HAP-1 (cell line): ENCODE measurements at regions not wholly inside any gene's neighbourhood (a gene's known extent, or its start where the extent isn't known, plus 50 kb on each side); places are given as distances from the start of the nearest gene placed in this dataset.

Experiments used
- DNase-seq, 2 experiments: peaks; one replicate each; pipeline ENCODE4 v3.0.0-alpha.2; 2016 to 2020; ENCODE audit warnings: low spot score in 2 of 2
- H3K27me3 ChIP-seq: fragments of 250-450 bp; sonication (Bioruptor Pico); 2 replicates; pipeline ENCODE4 v1.5.1; 2020; ENCODE audit warnings: low read depth, mild to moderate bottlenecking, moderate library complexity
- H3K36me3 ChIP-seq: fragments of 250-450 bp; sonication (Bioruptor Pico); replicated peaks from 2 replicates; pipeline ENCODE4 v1.5.1; 2020; ENCODE audit warnings: mild to moderate bottlenecking
- H3K4me1 ChIP-seq: fragments of 250-450 bp; sonication (Bioruptor Pico); 2 replicates; pipeline ENCODE4 v1.5.1; 2020; ENCODE audit warnings: mild to moderate bottlenecking
- H3K4me3 ChIP-seq: fragments of 250-450 bp; sonication (Bioruptor Pico); 2 replicates; pipeline ENCODE4 v1.5.1; 2020; ENCODE audit warnings: mild to moderate bottlenecking, moderate library complexity
- H3K9me3 ChIP-seq: fragments of 250-450 bp; sonication (Bioruptor Pico); 2 replicates; pipeline ENCODE4 v1.5.1; 2020; ENCODE audit warnings: mild to moderate bottlenecking, moderate library complexity
- in situ Hi-C: fragments of 300-500 bp; cut with MboI; formaldehyde crosslinking; loops from 3 replicates; pipeline ENCODE4 v1.14.3; 2020; ENCODE audit warnings: low sequenced_read_pairs, inconsistent platforms, mixed read lengths

GRCh38 chr1:94600556-94600955 is 59.0 kb upstream of the F3 start:
- in situ Hi-C loops, result no loop called here
- no peak overlapping the region for H3K4me3 ChIP-seq

DNA sequence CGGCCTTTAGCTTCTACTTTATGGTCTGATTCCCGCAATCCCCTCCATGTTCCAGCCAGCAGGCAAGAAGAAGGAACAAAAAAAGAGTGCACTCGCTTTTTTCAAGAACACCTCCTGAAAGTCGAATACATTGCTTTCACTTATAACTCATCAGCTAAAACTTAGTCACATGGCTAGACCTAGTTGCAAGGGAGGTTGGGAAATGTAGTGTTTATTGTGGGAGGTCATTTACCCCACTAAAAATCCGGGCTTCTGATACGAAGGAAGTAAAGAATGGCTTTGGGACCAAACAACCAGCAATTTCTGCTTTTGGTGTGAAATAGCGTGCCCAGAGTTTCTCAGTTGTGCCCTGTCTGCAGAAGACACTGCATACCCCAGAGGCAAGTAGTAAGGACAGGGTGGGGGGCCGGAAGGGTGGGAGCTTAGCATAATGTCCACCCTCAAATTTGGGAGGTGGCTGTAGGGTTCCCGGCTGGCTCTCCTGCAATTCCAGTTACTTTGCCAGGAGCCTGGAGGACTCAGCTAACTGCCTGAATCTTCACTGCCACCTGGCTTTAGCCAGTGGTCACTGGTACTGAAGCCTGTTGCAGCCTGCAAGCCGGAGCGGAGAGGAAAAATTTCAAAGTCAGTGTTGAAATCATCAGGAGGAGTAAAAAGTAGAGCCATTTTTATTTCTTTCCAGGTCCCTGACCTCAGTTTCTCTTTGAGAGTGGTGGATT is 57.7 kb upstream of the F3 start:
- no peaks in the 10 kb centered on the region for H3K27me3 ChIP-seq
- DNase-seq, result no peak
- in situ Hi-C loops, result no loop called here
- no peaks in the 10 kb centered on the region for H3K4me1 ChIP-seq
- H3K36me3 ChIP-seq, result no peaks in the 10 kb centered on the region
- no peak overlapping the region for H3K4me3 ChIP-seq
- no peaks in the 10 kb centered on the region for H3K9me3 ChIP-seq

More at GRCh38 chr1:94600556-94600955, 59.0 kb upstream of the F3 start:
- Histone ChIP-seq H3K9me3 (no peaks in the 10 kb centered on the region), H3K4me1 (no peaks in the 10 kb centered on the region), H3K36me3 (no peaks in the 10 kb centered on the region), H3K27me3 (no peaks in the 10 kb centered on the region)
- DNase-seq, result no peak

GRCh38 chr1:94597701-94598100 is 56.1 kb upstream of the F3 start:
- in situ Hi-C loops, result no loop called here
- H3K36me3 ChIP-seq, result no peaks in the 10 kb centered on the region
- H3K4me3 ChIP-seq, result no peak overlapping the region
- H3K4me1 ChIP-seq, result no peaks in the 10 kb centered on the region
- H3K27me3 ChIP-seq, result no peaks in the 10 kb centered on the region
- no peaks in the 10 kb centered on the region for H3K9me3 ChIP-seq
- no peak for DNase-seq

DNA sequence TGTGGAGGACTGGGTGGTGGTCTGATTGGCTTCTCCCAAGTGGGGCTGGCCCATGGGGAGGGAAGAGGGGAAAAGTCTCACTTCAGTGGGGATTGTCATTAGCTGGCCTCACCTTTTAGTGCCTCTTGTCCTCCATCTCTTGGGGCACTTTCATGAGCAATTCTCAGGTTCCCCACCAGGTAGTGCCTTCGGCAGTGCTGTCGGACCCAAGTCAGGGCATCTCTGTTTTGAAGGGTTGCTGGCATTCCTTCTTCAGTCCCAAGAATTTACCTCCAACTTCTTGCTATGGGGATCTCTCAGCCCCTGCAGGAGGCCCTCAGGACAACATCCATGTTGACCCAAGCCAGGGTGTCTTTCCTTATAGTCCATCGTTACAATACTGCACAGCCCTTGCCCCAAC is 54.7 kb upstream of the F3 start:
- no peaks in the 10 kb centered on the region for H3K4me1 ChIP-seq
- no peaks in the 10 kb centered on the region for H3K27me3 ChIP-seq
- in situ Hi-C loops, result no loop called here
- DNase-seq, result no peak
- H3K9me3 ChIP-seq, result no peaks in the 10 kb centered on the region
- H3K36me3 ChIP-seq, result no peaks in the 10 kb centered on the region
- no peak overlapping the region for H3K4me3 ChIP-seq

GRCh38 chr1:94595658-94596057 is 54.1 kb upstream of the F3 start:
- H3K36me3 ChIP-seq, result no peaks in the 10 kb centered on the region
- no peak overlapping the region for H3K4me3 ChIP-seq
- DNase-seq, result no peak
- H3K9me3 ChIP-seq, result no peaks in the 10 kb centered on the region
- in situ Hi-C loops, result no loop called here
- H3K4me1 ChIP-seq, result no peaks in the 10 kb centered on the region
- H3K27me3 ChIP-seq, result no peaks in the 10 kb centered on the region

- H3K4me1 ChIP-seq, result no peaks in the 10 kb centered on the region
- DNase-seq, result no peak
- H3K36me3 ChIP-seq, result no peaks in the 10 kb centered on the region
- in situ Hi-C loops, result no loop called here
- H3K4me3 ChIP-seq, result no peak overlapping the region
- no peaks in the 10 kb centered on the region for H3K9me3 ChIP-seq
- H3K27me3 ChIP-seq, result no peaks in the 10 kb centered on the region
Measured at GRCh38 chr1:94593611-94594010, 52.1 kb upstream of the F3 start.

GRCh38 chr1:94592571-94592920 is 51.0 kb upstream of the F3 start:
- DNase-seq, result peak; percentile 36 to 54
- H3K27me3 ChIP-seq, result no peaks in the 10 kb centered on the region
- no peaks in the 10 kb centered on the region for H3K4me1 ChIP-seq
- no peaks in the 10 kb centered on the region for H3K36me3 ChIP-seq
- no peak overlapping the region for H3K4me3 ChIP-seq
- no peaks in the 10 kb centered on the region for H3K9me3 ChIP-seq
- in situ Hi-C loops, result no loop called here

DNA sequence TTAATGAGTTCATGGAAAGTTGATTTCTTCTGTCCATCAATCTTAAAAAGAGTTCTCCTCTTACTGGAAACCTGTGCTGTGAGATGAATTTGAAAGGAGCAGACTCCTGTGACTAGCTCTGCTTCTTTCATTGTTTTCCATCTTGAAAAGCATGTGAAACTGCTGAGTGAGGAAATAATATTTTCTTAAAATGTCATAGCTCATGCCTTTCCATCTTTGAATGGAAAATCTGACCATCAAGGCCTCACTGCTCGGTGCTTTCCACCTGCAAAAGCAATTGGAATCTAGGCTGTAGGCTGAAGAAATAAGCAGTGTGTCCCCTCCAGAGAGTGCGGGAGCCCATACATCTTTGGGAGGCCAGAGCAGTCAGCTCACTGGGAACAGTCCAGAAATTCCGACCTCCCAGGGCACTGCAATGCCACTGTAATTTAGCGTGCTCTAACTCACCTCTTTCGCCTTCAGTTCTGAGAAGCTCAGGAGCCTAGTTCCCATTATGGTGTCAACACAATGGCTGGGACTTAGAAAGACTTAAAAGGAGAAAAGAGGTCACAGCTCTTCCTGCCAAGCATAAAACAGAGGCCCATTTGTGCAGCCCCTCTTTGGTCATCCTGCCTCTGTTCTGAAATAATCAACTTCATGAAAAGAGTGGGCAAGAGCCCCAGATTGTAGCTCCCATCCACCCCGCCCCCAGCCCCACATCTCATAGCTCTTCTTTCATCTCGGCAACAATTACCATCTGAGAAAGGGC is 50.4 kb upstream of the F3 start:
- in situ Hi-C loops, result no loop called here
- H3K9me3 ChIP-seq, result no peaks in the 10 kb centered on the region
- no peaks in the 10 kb centered on the region for H3K27me3 ChIP-seq
- no peaks in the 10 kb centered on the region for H3K36me3 ChIP-seq
- no peak overlapping the region for H3K4me3 ChIP-seq
- H3K4me1 ChIP-seq, result no peaks in the 10 kb centered on the region
- DNase-seq, result no peak
